ENCODE measurements at regions not wholly inside any gene's neighbourhood (a gene's known extent, or its start where the extent isn't known, plus 50 kb on each side); places are given as distances from the start of the nearest gene placed in this dataset.

- no peak for DNase-seq
Observed at GRCh38 chr4:79528241-79528706, 120.2 kb upstream of the GK2 start.

GRCh38 chr4:79526641-79527565, 118.9 kb upstream of the GK2 start:
- DNase-seq, result no peak

- DNase-seq, result no peak
Observed at GRCh38 chr4:79516114-79516513, 108.1 kb upstream of the GK2 start.

GRCh38 chr4:79514621-79515329, 106.7 kb upstream of the GK2 start:
- no peak for DNase-seq

GRCh38 chr4:79513576-79513975, 105.5 kb upstream of the GK2 start:
- no peak for DNase-seq

GRCh38 chr4:79512363-79512762, 104.3 kb upstream of the GK2 start:
- DNase-seq, result no peak

- no peak for DNase-seq
Observed at GRCh38 chr4:79502081-79502480, 94.1 kb upstream of the GK2 start.

GRCh38 chr4:79498282-79498681, 90.3 kb upstream of the GK2 start:
- DNase-seq, result no peak

- no peak for DNase-seq
Observed at GRCh38 chr4:79497001-79497400, 89.0 kb upstream of the GK2 start.

- DNase-seq, result no peak
Observed at GRCh38 chr4:79495447-79495846, 87.4 kb upstream of the GK2 start.

- no peak for DNase-seq
Observed at GRCh38 chr4:79492148-79492547, 84.1 kb upstream of the GK2 start.

- no peak for DNase-seq
Observed at GRCh38 chr4:79489506-79489905, 81.5 kb upstream of the GK2 start.

GRCh38 chr4:79476196-79476595, 68.2 kb upstream of the GK2 start:
- DNase-seq, result no peak

GRCh38 chr4:79473439-79473724, 65.4 kb upstream of the GK2 start:
- no peak for DNase-seq

GRCh38 chr4:79472693-79473438, 64.8 kb upstream of the GK2 start:
- no peak for DNase-seq

GRCh38 chr4:79472036-79472435, 64.0 kb upstream of the GK2 start:
- no peak for DNase-seq

GRCh38 chr4:79471309-79471708, 63.3 kb upstream of the GK2 start:
- no peak for DNase-seq

GRCh38 chr4:79467246-79467932, 59.4 kb upstream of the GK2 start:
- DNase-seq, result no peak

GRCh38 chr4:79466621-79467020, 58.6 kb upstream of the GK2 start:
- DNase-seq, result no peak
